Psoas muscle (tissue), 7 donors: ENCODE measurements at regions not wholly inside any gene's neighbourhood (a gene's known extent, or its start where the extent isn't known, plus 50 kb on each side); places are given as distances from the start of the nearest gene placed in this dataset.

Experiments used
- ATAC-seq, 4 donors: fragments of 200-7000 bp; cut with Tn5 transposase; one replicate each; pipeline ENCODE4 v1.9.1; 2020; ENCODE audit warnings: moderate library complexity in 3 of 4, mild to moderate bottlenecking in 2 of 4
- DNase-seq, 2 donors: peaks; one replicate each; pipeline ENCODE4 v3.0.0-alpha.2; 2020
- H3K27ac ChIP-seq: fragments of 200-600 bp; one replicate; pipeline ENCODE4 v1.8.0; 2022
- H3K27me3 ChIP-seq, 3 donors: fragments of 200-600 bp in 1 of 3; one replicate each; pipeline versions ENCODE4 v1.6.1 to v1.8.0; 2013 to 2022; ENCODE audit warnings: low read length in 2 of 3, mild to moderate bottlenecking in 2 of 3, moderate library complexity in 1 of 3; ENCODE audit not compliant: insufficient read depth in 3 of 3
- H3K36me3 ChIP-seq, 2 donors: fragments of 200-600 bp in 1 of 2; one replicate each; pipeline versions ENCODE4 v1.6.1 to v1.8.0; 2013 to 2022; ENCODE audit warnings: low read depth in 1 of 2, mild to moderate bottlenecking in 1 of 2, moderate library complexity in 1 of 2; ENCODE audit not compliant: insufficient read depth in 1 of 2
- H3K4me1 ChIP-seq: fragments of 200-600 bp; one replicate; pipeline ENCODE4 v1.8.0; 2022
- H3K4me3 ChIP-seq: fragments of 200-600 bp; one replicate; pipeline ENCODE4 v1.8.0; 2022; ENCODE audit warnings: mild to moderate bottlenecking
- H3K9me3 ChIP-seq: fragments of 200-600 bp; one replicate; pipeline ENCODE4 v1.8.0; 2022
- WGBS, 3 donors: extraction: QIAGEN DNeasy Blood & Tissue Kit; methylation state at CpG; one replicate each; pipeline versions ENCODE4 v1.1.6 to v1.1.7; 2013; 5-methylcytosine and 5-hydroxymethylcytosine counted together
- intact Hi-C, 2 donors: fragments of 100-400 bp; cut with DNase I; formaldehyde crosslinking; loops; one replicate each; pipeline versions ENCODE4 v1.11.0 to v1.14.2; 2022
- TF ChIP-seq, protein P1 (sequence below): fragments of 200-600 bp; IDR thresholded peaks from one replicate; pipeline ENCODE4 v1.8.0; 2022; ENCODE audit warnings: antibody characterized with exemption
- donor health status: healthy with polysubstance abuse.
- donor health status: DM: no; HTN: no; CAD: no; lungs with moderate emphysema.
- donor health status: Bipolar disorder and iron deficiency.
- donor health status: healthy.
- donor health status: DM: yes; HTN: yes; CAD: no.
- donor health status: DM: no; HTN: no; CAD: no.
- donor health status: DM: yes; HTN: yes; CAD: no.

DNA sequence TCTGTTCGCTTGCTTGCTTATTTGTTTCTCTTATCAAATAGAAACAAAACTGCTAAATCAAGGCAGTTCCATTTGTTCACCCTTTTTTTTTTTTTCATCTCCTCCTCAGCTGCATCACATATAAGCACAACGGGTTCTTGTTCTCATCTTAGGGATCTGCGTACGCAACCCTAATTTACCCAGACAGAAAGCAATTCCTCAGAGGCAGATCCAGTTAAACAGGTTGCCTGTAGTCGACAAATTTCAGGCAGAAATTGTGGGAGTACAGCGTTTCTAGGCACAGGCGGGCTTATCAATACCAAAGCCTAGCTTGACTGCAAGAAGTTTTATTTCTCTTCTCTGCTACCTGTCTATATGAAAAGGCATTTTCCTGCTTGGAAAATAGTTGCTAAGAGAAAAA, 565.4 kb downstream of the NXPH1 start:
- WGBS, 3 donors = 71 to 77% (median 76%) methylated on average over 7 of the region's 7 CpGs
- Histone ChIP-seq H3K9me3 (no peaks in the 10 kb centered on the region), H3K36me3 (no peaks in the 10 kb centered on the region), H3K4me3 (no peak overlapping the region), H3K27ac (no peak overlapping the region), H3K4me1 (no peaks in the 10 kb centered on the region), H3K27me3 (no peaks in the 10 kb centered on the region)
- DNase-seq = no peak
- no peak for ATAC-seq
- intact Hi-C loops = no loop called here
- TF ChIP-seq, protein P1, sequence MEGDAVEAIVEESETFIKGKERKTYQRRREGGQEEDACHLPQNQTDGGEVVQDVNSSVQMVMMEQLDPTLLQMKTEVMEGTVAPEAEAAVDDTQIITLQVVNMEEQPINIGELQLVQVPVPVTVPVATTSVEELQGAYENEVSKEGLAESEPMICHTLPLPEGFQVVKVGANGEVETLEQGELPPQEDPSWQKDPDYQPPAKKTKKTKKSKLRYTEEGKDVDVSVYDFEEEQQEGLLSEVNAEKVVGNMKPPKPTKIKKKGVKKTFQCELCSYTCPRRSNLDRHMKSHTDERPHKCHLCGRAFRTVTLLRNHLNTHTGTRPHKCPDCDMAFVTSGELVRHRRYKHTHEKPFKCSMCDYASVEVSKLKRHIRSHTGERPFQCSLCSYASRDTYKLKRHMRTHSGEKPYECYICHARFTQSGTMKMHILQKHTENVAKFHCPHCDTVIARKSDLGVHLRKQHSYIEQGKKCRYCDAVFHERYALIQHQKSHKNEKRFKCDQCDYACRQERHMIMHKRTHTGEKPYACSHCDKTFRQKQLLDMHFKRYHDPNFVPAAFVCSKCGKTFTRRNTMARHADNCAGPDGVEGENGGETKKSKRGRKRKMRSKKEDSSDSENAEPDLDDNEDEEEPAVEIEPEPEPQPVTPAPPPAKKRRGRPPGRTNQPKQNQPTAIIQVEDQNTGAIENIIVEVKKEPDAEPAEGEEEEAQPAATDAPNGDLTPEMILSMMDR = no peak

DNA sequence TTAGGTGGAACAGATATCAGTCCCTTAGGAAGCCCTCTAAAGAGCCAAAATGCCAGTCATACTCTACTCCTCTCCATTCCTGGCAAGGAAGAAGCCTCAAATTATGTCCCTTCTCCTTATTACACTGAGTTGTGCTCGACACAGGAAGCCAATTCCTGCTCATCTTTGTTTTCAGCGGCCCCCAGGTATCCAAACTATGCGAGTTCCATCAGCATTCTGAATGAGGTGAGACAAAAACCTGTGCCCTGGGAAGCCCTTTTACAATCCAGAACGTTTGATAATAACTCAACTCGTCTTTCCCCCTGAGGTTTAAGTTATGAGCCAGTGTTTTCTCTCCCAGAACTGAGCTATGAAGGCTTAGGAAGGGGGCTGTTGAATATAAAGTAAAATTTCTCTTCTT, 580.5 kb downstream of the NXPH1 start:
- H3K4me3 ChIP-seq = no peak overlapping the region
- TF ChIP-seq, protein P1 = no peak
- no peak for ATAC-seq
- H3K27me3 ChIP-seq = no peaks in the 10 kb centered on the region
- no peak for DNase-seq
- no peaks in the 10 kb centered on the region for H3K36me3 ChIP-seq
- no peaks in the 10 kb centered on the region for H3K4me1 ChIP-seq
- intact Hi-C loops = no loop called here
- H3K9me3 ChIP-seq = peaks cover 5% of the 10 kb centered on the region
- WGBS, 3 donors = 19 to 29% (median 20%) methylated on average over 5 of the region's 5 CpGs
- H3K27ac ChIP-seq = no peak overlapping the region

DNA sequence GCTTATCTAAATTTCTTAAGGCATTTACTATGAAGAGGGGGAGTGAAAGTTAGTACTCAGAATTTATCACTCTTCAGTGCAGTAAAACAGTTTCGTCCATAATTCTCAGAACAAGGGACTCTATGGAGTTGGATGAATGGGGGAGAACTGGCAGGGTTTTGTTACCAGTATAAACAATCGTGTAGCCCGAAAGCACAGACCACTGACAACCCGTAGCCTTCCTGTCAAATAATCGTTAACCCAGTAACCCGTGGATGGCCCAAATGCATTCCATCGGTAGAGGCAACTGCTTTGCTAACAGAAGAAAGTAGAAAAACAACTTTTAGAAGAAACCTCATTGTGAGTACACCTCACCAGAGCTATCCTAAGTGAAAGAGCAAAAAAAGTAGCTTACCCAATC, 583.9 kb downstream of the NXPH1 start:
- TF ChIP-seq, protein P1 = no peak
- intact Hi-C loops = no loop called here
- Histone ChIP-seq H3K9me3 (no peaks in the 10 kb centered on the region), H3K27me3 (no peaks in the 10 kb centered on the region), H3K4me1 (no peaks in the 10 kb centered on the region), H3K36me3 (no peaks in the 10 kb centered on the region), H3K27ac (no peak overlapping the region), H3K4me3 (no peak overlapping the region)
- DNase-seq (no peak), ATAC-seq (no peak)
- WGBS, 3 donors = 73 to 82% (median 74%) methylated on average over 7 of the region's 7 CpGs

DNA sequence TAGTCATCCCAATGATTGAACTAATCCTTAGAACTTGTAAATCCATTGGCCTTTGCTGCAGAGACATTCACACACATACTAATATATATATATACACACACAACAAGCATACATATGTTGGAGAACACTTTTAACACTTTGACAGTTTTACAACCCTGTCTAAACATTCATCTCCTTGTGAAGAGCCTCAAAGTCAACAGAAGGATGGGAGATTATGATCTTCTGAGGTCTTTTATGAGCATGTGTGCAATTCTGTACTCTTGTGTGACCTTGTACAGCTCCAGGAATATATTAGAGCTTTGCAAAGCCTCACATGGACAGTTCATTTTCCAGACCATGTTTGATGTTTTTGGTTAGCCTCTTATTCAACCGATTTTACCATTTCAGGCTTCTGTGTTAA, 589.0 kb downstream of the NXPH1 start:
- TF ChIP-seq, protein P1 = no peak
- intact Hi-C loops = no loop called here
- ATAC-seq (no peak), DNase-seq (no peak)
- 73 to 87% (median 76%) methylated on average over 1 of the region's 1 CpG for WGBS, 3 donors
- no peak overlapping the region for H3K4me3 ChIP-seq
- no peaks in the 10 kb centered on the region for H3K36me3 ChIP-seq
- no peaks in the 10 kb centered on the region for H3K4me1 ChIP-seq
- H3K27ac ChIP-seq = no peak overlapping the region
- no peaks in the 10 kb centered on the region for H3K9me3 ChIP-seq
- H3K27me3 ChIP-seq = no peaks in the 10 kb centered on the region

DNA sequence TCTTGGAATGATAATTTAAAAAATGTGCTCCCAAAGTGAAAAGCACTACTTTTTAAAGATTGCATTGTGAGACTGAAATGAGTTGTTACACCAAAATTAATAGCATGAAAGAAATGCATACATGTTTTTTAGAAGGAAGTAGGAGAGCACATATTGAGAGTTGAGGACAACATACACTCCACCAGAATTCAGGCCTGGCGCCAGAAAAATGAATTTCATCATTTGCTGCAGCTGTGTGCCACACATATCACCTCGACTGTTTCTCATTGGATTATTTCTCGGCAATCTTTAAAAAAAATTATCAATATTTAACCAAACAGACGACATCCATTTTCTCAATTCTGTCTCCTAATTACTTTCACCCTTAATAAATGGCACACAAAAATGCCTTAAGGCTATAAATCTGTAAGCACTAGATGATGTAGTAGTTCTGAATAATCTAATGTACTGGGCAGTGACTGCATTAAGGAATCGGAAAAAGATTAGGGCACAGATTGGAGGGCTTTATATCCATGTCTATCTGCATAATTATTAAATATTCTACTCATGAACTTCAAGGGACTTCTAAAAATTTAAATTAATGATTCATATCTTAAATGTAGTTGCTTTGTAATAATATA, 590.4 kb downstream of the NXPH1 start:
- H3K4me1 ChIP-seq = no peaks in the 10 kb centered on the region
- ATAC-seq (no peak), DNase-seq (no peak)
- H3K9me3 ChIP-seq = no peaks in the 10 kb centered on the region
- 47 to 59% (median 55%) methylated on average over 5 of the region's 5 CpGs for WGBS, 3 donors
- no peaks in the 10 kb centered on the region for H3K27me3 ChIP-seq
- intact Hi-C loops = no loop called here
- H3K4me3 ChIP-seq = no peak overlapping the region
- H3K36me3 ChIP-seq = no peaks in the 10 kb centered on the region
- H3K27ac ChIP-seq = no peak overlapping the region
- TF ChIP-seq, protein P1 = no peak
